ENCODE measurements at regions not wholly inside any gene's neighbourhood (a gene's known extent, or its start where the extent isn't known, plus 50 kb on each side); places are given as distances from the start of the nearest gene placed in this dataset.
A peak's percentile ranks its signal among the peaks of the same experiment; 100 is the strongest.
"Not testable (repeated sequence)": the region's sequence is repeated elsewhere in the genome, so short reads cannot be mapped to it uniquely, and the experiment has no call there.

DNA sequence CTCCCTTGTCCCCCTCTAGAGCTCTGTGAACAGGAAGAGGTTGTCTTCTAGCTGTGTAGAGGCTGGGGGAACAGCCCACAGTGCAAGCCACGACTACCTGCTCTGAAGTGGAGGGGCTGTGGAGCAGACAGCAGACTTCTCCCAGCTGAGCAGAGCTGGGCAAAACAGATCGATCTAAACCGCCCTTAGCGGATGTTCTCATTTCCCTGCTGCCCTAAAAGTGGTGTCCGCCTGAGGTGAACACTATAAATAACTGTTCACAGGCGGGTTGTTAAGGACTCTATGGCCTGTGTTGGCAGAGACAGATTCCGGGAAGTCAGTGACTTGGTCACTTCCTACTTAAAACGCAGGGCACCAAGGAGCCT, 203.2 kb downstream of the RHOU start:
- no peak overlapping the region for H3K4me3 ChIP-seq (ENCODE audit: low read length)
- no peaks in the 10 kb centered on the region for H3K4me1 ChIP-seq (ENCODE audit: control insufficient read depth, insufficient read depth, low read length)
- DNase-seq (ENCODE audit: low read depth): no peak
- H3K9ac ChIP-seq (ENCODE audit: low read length): no peak overlapping the region
- no peaks in the 10 kb centered on the region for H3K36me3 ChIP-seq (ENCODE audit: control insufficient read depth, insufficient read depth, low read length, severe bottlenecking)
- no peaks in the 10 kb centered on the region for H3K9me3 ChIP-seq (ENCODE audit: control insufficient read depth, low read length)
- peaks cover 36% of the 10 kb centered on the region for H3K27me3 ChIP-seq (replicated peaks; ENCODE audit: control insufficient read depth, insufficient read depth, low read length)

DNA sequence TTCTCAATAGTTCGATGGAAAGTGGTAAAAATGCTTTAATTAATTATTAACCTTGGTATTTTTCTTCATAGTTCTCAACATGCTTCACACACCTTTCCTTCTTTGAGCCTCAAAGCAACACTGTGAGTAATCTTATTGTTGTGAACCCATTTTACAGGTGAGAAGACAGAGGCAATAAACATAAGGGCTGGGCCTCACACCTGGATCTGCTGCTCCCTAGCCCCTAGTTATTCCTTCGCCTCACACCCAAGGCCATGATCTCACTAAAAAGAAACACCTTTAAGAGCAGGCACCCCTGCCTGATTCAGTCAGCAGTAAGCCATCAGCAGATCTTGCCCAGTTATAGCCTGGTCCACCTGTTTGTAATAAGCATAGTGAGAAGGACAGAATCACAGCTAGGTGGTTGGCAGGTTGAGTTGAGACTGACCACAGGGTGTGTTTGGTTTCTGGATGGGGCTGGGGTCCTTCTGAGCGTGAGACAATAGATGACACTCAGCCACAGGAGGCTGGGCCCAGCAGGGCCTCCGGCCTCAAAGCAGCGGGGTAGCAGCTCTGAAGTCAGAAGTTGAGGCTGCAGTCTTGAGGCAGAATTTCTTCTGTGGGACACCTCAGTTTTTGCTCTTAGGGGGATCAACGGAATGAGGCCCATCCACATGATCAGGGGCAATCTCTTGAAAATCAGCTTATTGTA, 203.9 kb downstream of the RHOU start:
- no peak overlapping the region for H3K9ac ChIP-seq (ENCODE audit: low read length)
- no peaks in the 10 kb centered on the region for H3K36me3 ChIP-seq (ENCODE audit: control insufficient read depth, insufficient read depth, low read length, severe bottlenecking)
- no peak for DNase-seq (ENCODE audit: low read depth)
- H3K9me3 ChIP-seq (ENCODE audit: control insufficient read depth, low read length): no peaks in the 10 kb centered on the region
- no peaks in the 10 kb centered on the region for H3K4me1 ChIP-seq (ENCODE audit: control insufficient read depth, insufficient read depth, low read length)
- no peak overlapping the region for H3K4me3 ChIP-seq (ENCODE audit: low read length)
- H3K27me3 ChIP-seq (replicated peaks; ENCODE audit: control insufficient read depth, insufficient read depth, low read length): peaks cover 31% of the 10 kb centered on the region

DNA sequence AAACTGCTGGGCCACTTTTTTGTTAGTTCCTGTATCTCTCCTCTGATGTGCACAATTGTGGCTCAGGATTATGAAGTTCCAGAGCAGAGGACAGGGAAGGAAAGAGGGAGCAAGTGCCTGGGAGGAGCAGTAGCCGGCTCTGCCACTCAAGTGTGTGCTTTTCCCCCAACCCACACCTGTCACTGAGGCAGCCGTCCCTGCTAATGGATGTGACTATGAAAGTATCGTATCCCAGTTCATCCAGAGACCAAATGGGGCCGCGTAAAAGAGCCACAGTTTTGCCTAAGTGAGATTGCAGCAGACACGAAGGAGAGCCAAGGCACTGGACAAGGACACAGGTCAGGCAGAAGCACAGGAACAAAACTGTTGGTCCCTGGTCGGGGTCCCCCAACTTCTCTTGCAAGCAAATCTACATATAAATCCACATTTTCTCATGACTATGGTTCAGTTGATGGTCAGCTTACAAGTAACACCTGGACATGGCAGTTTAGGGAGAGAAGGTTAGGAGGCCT, 204.7 kb downstream of the RHOU start:
- Histone ChIP-seq H3K4me3 (ENCODE audit: low read length) (no peak overlapping the region), H3K36me3 (ENCODE audit: control insufficient read depth, insufficient read depth, low read length, severe bottlenecking) (no peaks in the 10 kb centered on the region), H3K9ac (ENCODE audit: low read length) (no peak overlapping the region), H3K9me3 (ENCODE audit: control insufficient read depth, low read length) (no peaks in the 10 kb centered on the region), H3K27me3 (replicated peaks; ENCODE audit: control insufficient read depth, insufficient read depth, low read length) (peaks cover 29% of the 10 kb centered on the region), H3K4me1 (ENCODE audit: control insufficient read depth, insufficient read depth, low read length) (peaks cover 6% of the 10 kb centered on the region)
- DNase-seq (ENCODE audit: low read depth): no peak

DNA sequence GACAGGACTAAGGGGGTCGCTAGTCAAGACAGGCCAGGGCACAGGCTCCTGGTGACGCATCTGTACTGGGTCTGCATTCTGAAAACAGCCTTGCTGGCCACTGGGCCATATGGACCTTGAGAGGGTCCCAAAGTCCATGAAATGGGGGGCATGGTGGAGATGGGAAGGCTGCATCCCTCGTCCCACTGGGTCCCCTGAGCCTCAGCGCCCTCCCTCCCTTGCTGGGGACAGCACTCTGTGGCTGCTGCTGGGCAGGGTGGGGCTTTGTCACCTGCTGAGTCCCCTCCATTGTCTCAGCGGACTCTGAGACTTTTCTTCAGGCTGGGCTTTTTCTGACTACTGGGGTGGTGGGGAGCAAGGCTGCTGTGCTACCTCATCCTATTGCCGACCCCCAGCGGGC, 205.2 kb downstream of the RHOU start:
- Histone ChIP-seq H3K4me1 (ENCODE audit: control insufficient read depth, insufficient read depth, low read length) (peaks cover 6% of the 10 kb centered on the region), H3K9me3 (ENCODE audit: control insufficient read depth, low read length) (no peaks in the 10 kb centered on the region), H3K4me3 (ENCODE audit: low read length) (no peak overlapping the region), H3K27me3 (replicated peaks; ENCODE audit: control insufficient read depth, insufficient read depth, low read length) (peaks cover 29% of the 10 kb centered on the region), H3K36me3 (ENCODE audit: control insufficient read depth, insufficient read depth, low read length, severe bottlenecking) (no peaks in the 10 kb centered on the region), H3K9ac (ENCODE audit: low read length) (no peak overlapping the region)
- no peak for DNase-seq (ENCODE audit: low read depth)

DNA sequence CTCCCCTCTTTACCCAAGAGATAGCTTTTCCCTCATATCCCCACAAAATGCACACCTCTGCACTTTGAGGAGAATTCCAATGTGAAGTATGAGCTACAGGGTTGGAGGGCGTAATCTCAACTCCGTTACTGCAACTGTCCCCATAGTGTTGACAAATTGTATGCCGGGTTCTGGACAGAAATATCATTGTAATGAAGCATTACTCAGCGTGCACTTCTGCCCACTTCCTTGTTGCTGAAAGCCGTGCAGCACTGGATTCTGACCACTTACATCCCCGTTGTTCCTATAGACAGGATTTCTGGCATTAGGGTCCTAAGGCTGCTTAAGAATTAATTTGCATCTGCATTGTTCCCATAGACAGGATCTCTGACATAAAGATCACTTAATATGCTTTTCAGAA, 205.6 kb downstream of the RHOU start:
- peaks cover 6% of the 10 kb centered on the region for H3K4me1 ChIP-seq (ENCODE audit: control insufficient read depth, insufficient read depth, low read length)
- DNase-seq (ENCODE audit: low read depth): no peak
- peaks cover 29% of the 10 kb centered on the region for H3K27me3 ChIP-seq (replicated peaks; ENCODE audit: control insufficient read depth, insufficient read depth, low read length)
- H3K9me3 ChIP-seq (ENCODE audit: control insufficient read depth, low read length): no peaks in the 10 kb centered on the region
- H3K4me3 ChIP-seq (ENCODE audit: low read length): no peak overlapping the region
- no peaks in the 10 kb centered on the region for H3K36me3 ChIP-seq (ENCODE audit: control insufficient read depth, insufficient read depth, low read length, severe bottlenecking)
- H3K9ac ChIP-seq (ENCODE audit: low read length): no peak overlapping the region

DNA sequence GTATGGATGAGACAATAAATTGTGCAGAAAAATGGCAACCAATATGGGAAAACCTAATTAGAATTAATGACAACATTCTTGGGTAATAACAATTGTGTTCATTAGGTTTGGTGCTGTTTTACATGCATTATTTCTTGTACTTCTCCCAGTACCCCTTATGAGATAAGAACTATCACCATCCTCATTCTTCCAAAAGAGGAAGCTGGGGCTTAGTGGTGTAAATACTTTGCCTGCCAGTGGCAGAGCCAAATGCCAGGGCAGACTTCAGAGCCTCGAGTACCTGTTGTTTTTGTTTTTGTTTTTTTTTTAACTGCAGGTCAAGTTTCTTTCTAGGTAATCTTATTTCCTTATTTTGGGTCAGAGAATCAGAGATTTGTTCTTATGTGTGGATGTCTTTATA, 206.4 kb downstream of the RHOU start:
- Histone ChIP-seq H3K4me1 (ENCODE audit: control insufficient read depth, insufficient read depth, low read length) (peaks cover 6% of the 10 kb centered on the region), H3K4me3 (ENCODE audit: low read length) (no peak overlapping the region), H3K9ac (ENCODE audit: low read length) (no peak overlapping the region), H3K36me3 (ENCODE audit: control insufficient read depth, insufficient read depth, low read length, severe bottlenecking) (no peaks in the 10 kb centered on the region), H3K27me3 (replicated peaks; ENCODE audit: control insufficient read depth, insufficient read depth, low read length) (peaks cover 29% of the 10 kb centered on the region), H3K9me3 (ENCODE audit: control insufficient read depth, low read length) (no peaks in the 10 kb centered on the region)
- no peak for DNase-seq (ENCODE audit: low read depth)

DNA sequence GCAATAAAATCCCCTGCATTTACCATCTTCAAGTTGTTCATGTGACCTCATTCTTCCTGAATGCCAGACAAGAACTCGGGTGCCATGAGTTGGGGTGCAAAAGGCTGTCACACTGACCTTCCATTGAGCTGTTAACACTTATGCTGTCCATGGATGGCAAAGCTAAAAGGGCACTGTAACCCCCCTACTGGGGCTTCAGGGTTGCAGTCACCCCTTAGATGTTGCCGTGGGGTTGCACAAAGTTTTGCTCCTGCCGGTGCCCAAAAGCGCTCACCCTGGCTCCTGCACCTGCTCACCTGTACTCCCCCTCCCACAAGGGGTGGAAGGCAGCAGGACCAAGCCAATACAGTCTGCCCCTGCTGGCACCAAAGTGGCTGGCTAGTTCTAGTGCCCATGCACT, 208.2 kb downstream of the RHOU start:
- DNase-seq (ENCODE audit: low read depth): no peak

DNA sequence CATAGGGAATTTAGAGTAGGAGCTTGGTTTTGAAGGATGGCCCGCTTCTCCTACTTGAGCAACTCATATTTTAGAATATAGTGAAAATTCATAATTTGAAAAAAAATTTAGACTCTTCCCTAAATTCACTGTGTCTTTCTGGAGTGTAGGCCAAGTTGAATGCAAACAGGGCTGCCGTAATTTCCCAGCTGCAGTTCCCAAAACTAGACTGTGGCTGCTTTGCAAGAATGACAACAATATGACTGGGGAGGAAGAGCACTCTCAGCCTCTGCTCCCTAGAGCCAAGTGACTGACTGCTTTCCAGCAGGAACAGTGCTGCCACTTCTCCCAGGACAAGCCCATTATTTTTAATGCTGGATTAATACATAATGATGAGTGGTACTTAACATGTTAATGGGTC, 209.0 kb downstream of the RHOU start:
- Histone ChIP-seq H3K27me3 (replicated peaks; ENCODE audit: control insufficient read depth, insufficient read depth, low read length) (peaks cover 20% of the 10 kb centered on the region), H3K4me1 (ENCODE audit: control insufficient read depth, insufficient read depth, low read length) (peaks cover 8% of the 10 kb centered on the region), H3K36me3 (ENCODE audit: control insufficient read depth, insufficient read depth, low read length, severe bottlenecking) (no peaks in the 10 kb centered on the region), H3K4me3 (ENCODE audit: low read length) (no peak overlapping the region), H3K9ac (ENCODE audit: low read length) (no peak overlapping the region), H3K9me3 (ENCODE audit: control insufficient read depth, low read length) (no peaks in the 10 kb centered on the region)
- no peak for DNase-seq (ENCODE audit: low read depth)

More for the DNA sequence above, 208.2 kb downstream of the RHOU start:
- H3K4me1 ChIP-seq (ENCODE audit: control insufficient read depth, insufficient read depth, low read length): peaks cover 6% of the 10 kb centered on the region
- peaks cover 28% of the 10 kb centered on the region for H3K27me3 ChIP-seq (replicated peaks; ENCODE audit: control insufficient read depth, insufficient read depth, low read length)
- no peak overlapping the region for H3K9ac ChIP-seq (ENCODE audit: low read length)
- no peaks in the 10 kb centered on the region for H3K36me3 ChIP-seq (ENCODE audit: control insufficient read depth, insufficient read depth, low read length, severe bottlenecking)
- H3K4me3 ChIP-seq (ENCODE audit: low read length): no peak overlapping the region
- no peaks in the 10 kb centered on the region for H3K9me3 ChIP-seq (ENCODE audit: control insufficient read depth, low read length)

DNA sequence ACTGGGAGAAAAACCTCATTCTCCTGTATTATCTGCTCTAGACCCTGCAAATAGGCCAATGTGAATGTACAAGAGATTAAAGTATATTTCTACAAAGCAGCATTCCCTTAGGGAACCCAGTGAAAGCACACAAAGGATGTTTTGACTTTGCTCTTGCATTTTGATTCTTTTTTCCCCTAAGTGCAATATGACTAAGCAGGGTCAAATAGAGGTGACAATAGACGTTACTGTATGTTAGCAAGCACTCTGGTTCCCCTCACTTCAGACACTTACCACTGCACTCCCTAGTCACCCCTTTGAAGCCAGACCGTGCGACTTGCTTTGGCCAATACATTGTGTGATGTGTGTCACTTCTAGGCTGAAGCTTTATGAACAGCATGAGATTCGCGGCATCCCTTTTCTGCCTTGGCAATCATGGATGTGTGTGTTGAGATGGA, 209.7 kb downstream of the RHOU start:
- Histone ChIP-seq H3K4me3 (ENCODE audit: low read length) (no peak overlapping the region), H3K9me3 (ENCODE audit: control insufficient read depth, low read length) (no peaks in the 10 kb centered on the region), H3K4me1 (ENCODE audit: control insufficient read depth, insufficient read depth, low read length) (peaks cover 10% of the 10 kb centered on the region), H3K27me3 (replicated peaks; ENCODE audit: control insufficient read depth, insufficient read depth, low read length) (peaks cover 17% of the 10 kb centered on the region), H3K9ac (ENCODE audit: low read length) (no peak overlapping the region), H3K36me3 (ENCODE audit: control insufficient read depth, insufficient read depth, low read length, severe bottlenecking) (no peaks in the 10 kb centered on the region)
- peak; percentile 13 for DNase-seq (ENCODE audit: low read depth)

DNA sequence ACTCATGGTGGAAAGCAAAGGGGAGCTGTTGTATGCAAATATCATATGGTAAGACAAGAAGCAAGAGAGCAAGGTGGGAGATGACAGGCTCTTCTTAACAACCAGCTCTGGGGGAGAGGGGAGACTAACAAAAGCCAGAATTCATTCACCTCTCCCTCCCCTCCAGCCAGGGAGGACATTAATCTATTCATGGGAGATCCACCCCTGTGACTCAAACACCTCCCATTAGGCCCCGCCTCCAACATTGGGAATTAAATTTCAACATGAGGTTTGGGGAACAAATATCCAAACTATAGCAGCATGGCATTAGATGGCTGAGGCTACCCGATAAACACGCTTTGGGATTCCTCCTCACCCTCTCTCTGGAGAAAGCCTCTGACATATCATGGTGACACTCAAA, 210.6 kb downstream of the RHOU start:
- no peaks in the 10 kb centered on the region for H3K36me3 ChIP-seq (ENCODE audit: control insufficient read depth, insufficient read depth, low read length, severe bottlenecking)
- peaks cover 8% of the 10 kb centered on the region for H3K27me3 ChIP-seq (replicated peaks; ENCODE audit: control insufficient read depth, insufficient read depth, low read length)
- peaks cover 10% of the 10 kb centered on the region for H3K4me1 ChIP-seq (ENCODE audit: control insufficient read depth, insufficient read depth, low read length)
- H3K9me3 ChIP-seq (ENCODE audit: control insufficient read depth, low read length): no peaks in the 10 kb centered on the region
- no peak overlapping the region for H3K9ac ChIP-seq (ENCODE audit: low read length)
- DNase-seq (ENCODE audit: low read depth): no peak
- H3K4me3 ChIP-seq (ENCODE audit: low read length): no peak overlapping the region

DNA sequence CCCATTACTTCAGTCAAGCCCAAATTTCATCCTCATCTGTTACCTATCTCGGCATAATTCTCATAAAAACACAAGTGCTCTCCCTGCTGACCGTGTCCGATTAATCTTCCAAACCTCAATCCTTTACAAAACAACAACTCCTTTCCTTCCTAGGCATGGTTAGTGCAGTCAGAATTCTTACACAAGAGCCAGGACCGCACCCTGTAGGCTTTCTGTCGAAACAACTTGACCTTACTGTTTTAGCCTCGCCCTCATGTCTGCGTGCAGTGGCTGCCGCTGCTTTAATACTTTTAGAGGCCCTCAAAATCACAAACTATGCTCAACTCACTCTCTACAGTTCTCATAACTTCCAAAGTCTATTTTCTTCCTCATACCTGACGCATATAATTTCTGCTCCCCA, 214.3 kb downstream of the RHOU start:
- H3K9me3 ChIP-seq (ENCODE audit: control insufficient read depth, low read length); H3K4me1 ChIP-seq (ENCODE audit: control insufficient read depth, insufficient read depth, low read length); H3K9ac ChIP-seq (ENCODE audit: low read length); H3K36me3 ChIP-seq (ENCODE audit: control insufficient read depth, insufficient read depth, low read length, severe bottlenecking); H3K27me3 ChIP-seq (replicated peaks; ENCODE audit: control insufficient read depth, insufficient read depth, low read length); DNase-seq (ENCODE audit: low read depth); H3K4me3 ChIP-seq (ENCODE audit: low read length): not testable (repeated sequence)

DNA sequence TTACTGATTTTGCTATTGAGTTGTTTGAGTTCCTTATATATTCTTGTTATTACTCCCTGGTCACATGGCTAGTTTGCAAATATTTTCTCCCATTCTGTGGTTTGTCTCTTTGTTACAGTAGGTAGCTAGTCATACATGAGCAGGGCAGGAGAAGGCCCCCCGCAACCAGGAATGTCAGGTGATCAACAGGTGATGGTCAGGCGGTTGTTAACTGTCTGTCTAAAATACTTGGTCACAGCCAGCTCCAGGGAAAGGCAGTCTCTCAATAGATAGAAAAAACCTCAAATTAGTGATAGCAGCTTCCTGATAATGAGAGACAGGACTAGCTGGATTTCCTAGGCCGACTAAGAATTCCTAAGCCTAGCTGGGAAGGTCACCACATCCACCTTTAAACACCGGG, 217.9 kb downstream of the RHOU start:
- no peaks in the 10 kb centered on the region for H3K27me3 ChIP-seq (replicated peaks; ENCODE audit: control insufficient read depth, insufficient read depth, low read length)
- H3K9ac ChIP-seq (ENCODE audit: low read length): no peak overlapping the region
- no peak for DNase-seq (ENCODE audit: low read depth)

More for the DNA sequence above, 217.9 kb downstream of the RHOU start:
- Histone ChIP-seq H3K4me3 (ENCODE audit: low read length) (no peak overlapping the region), H3K9me3 (ENCODE audit: control insufficient read depth, low read length) (peaks cover 7% of the 10 kb centered on the region), H3K36me3 (ENCODE audit: control insufficient read depth, insufficient read depth, low read length, severe bottlenecking) (no peaks in the 10 kb centered on the region), H3K4me1 (ENCODE audit: control insufficient read depth, insufficient read depth, low read length) (peaks cover 12% of the 10 kb centered on the region)
